GM19193 (cell line): ENCODE measurements at regions not wholly inside any gene's neighbourhood (a gene's known extent, or its start where the extent isn't known, plus 50 kb on each side); places are given as distances from the start of the nearest gene placed in this dataset.

Experiments
- POLR2A ChIP-seq: IDR thresholded peaks from 4 replicates; pipeline ENCODE4 v1.6.1; 2011; ENCODE audit not compliant: insufficient read depth, insufficient read length; ENCODE audit errors: extremely low read depth

GRCh38 chr14:61884711-61885110, 122.5 kb downstream of the SNAPC1 start:
- TF ChIP-seq POLR2A, result no peak

GRCh38 chr14:61885203-61885961, 123.2 kb downstream of the SNAPC1 start:
- no peak for TF ChIP-seq POLR2A

- TF ChIP-seq POLR2A, result no peak
Observed at GRCh38 chr14:61887628-61888027, 125.4 kb downstream of the SNAPC1 start.

GRCh38 chr14:61889914-61890351, 127.7 kb downstream of the SNAPC1 start:
- no peak for TF ChIP-seq POLR2A

- no peak for TF ChIP-seq POLR2A
Observed at GRCh38 chr14:61891170-61891569, 128.9 kb downstream of the SNAPC1 start.

GRCh38 chr14:61891810-61892209, 129.6 kb downstream of the SNAPC1 start:
- TF ChIP-seq POLR2A, result no peak

GRCh38 chr14:61893371-61893940, 131.2 kb downstream of the SNAPC1 start:
- TF ChIP-seq POLR2A, result no peak

GRCh38 chr14:61894452-61895077, 132.3 kb downstream of the SNAPC1 start:
- no peak for TF ChIP-seq POLR2A

GRCh38 chr14:61897300-61897699, 135.1 kb downstream of the SNAPC1 start:
- TF ChIP-seq POLR2A, result no peak

- TF ChIP-seq POLR2A, result no peak
Observed at GRCh38 chr14:61898568-61898967, 136.3 kb downstream of the SNAPC1 start.

GRCh38 chr14:61899497-61899896, 137.3 kb downstream of the SNAPC1 start:
- TF ChIP-seq POLR2A, result no peak

- no peak for TF ChIP-seq POLR2A
Observed at GRCh38 chr14:61904946-61905345, 142.7 kb downstream of the SNAPC1 start.

- TF ChIP-seq POLR2A, result no peak
Observed at GRCh38 chr14:61911574-61911973, 149.4 kb downstream of the SNAPC1 start.

- TF ChIP-seq POLR2A, result no peak
Observed at GRCh38 chr14:61918998-61919397, 156.8 kb downstream of the SNAPC1 start.

GRCh38 chr14:61923348-61923747, 161.1 kb downstream of the SNAPC1 start:
- TF ChIP-seq POLR2A, result no peak

GRCh38 chr14:61925043-61925442, 162.8 kb downstream of the SNAPC1 start:
- no peak for TF ChIP-seq POLR2A
